CD4-positive, alpha-beta T cell (primary cell): ENCODE measurements at regions not wholly inside any gene's neighbourhood (a gene's known extent, or its start where the extent isn't known, plus 50 kb on each side); places are given as distances from the start of the nearest gene placed in this dataset.

ENCODE experiments used
- ATAC-seq: fragments of 200-7000 bp; cut with Tn5 transposase; one replicate; pipeline ENCODE4 v1.10.0; 2022; ENCODE audit warnings: mild to moderate bottlenecking; ENCODE audit not compliant: poor library complexity
- CTCF ChIA-PET: fragments of 350-600 bp; sonication (Branson Sonifier 250); formaldehyde crosslinking; loops from one replicate; lab custom pipeline; 2021; ENCODE audit warnings: antibody characterized with exemption, inconsistent platforms; lab: Charles Lee
- POLR2A ChIA-PET: fragments of 350-600 bp; sonication (Branson Sonifier 250); formaldehyde crosslinking; loops from one replicate; lab custom pipeline; 2021; ENCODE audit warnings: antibody characterized with exemption, inconsistent platforms; lab: Charles Lee
- DNase-seq, 14 experiments: peaks; one replicate each; pipeline ENCODE4 v3.0.0-alpha.2; 2013 to 2020; ENCODE audit warnings: mixed read lengths in 2 of 14
- H3K27ac ChIP-seq, 2 donors: one replicate each; pipeline versions ENCODE4 v1.5.1 to v1.7.0; 2013; ENCODE audit warnings: low read length in 2 of 2, low read depth in 1 of 2, mild to moderate bottlenecking in 1 of 2
- H3K27me3 ChIP-seq, 2 experiments: 1 replicate in 1 of 2; 2 replicates in 1 of 2; pipeline versions ENCODE4 v1.6.1 to v1.7.0; 2013; ENCODE audit warnings: low read length in 2 of 2, control low read depth in 1 of 2, mild to moderate bottlenecking in 1 of 2, moderate library complexity in 1 of 2; ENCODE audit not compliant: insufficient read depth in 2 of 2, control insufficient read depth in 1 of 2
- H3K36me3 ChIP-seq: one replicate; pipeline ENCODE4 v1.6.1; 2013; ENCODE audit warnings: low read length, control low read depth; ENCODE audit not compliant: insufficient read depth
- H3K4me1 ChIP-seq: one replicate; pipeline ENCODE4 v1.6.1; 2013; ENCODE audit warnings: low read length, control low read depth; ENCODE audit not compliant: insufficient read depth
- H3K4me3 ChIP-seq: one replicate; pipeline ENCODE4 v1.5.1; 2013; ENCODE audit warnings: mild to moderate bottlenecking, low read length, moderate library complexity
- H3K9me3 ChIP-seq, 2 experiments: 1 replicate in 1 of 2; 2 replicates in 1 of 2; pipeline versions ENCODE4 v1.6.1 to v1.7.0; 2013; ENCODE audit warnings: low read length in 2 of 2, mild to moderate bottlenecking in 2 of 2, control low read depth in 1 of 2, moderate library complexity in 1 of 2; ENCODE audit not compliant: control insufficient read depth in 1 of 2, insufficient read depth in 1 of 2
- H3K27ac Mint-ChIP-seq: one replicate; pipeline ENCODE4 v1.8.0; 2020; ENCODE audit warnings: mixed read lengths
- H3K27me3 Mint-ChIP-seq: one replicate; pipeline ENCODE4 v1.8.0; 2021; ENCODE audit warnings: mixed read lengths
- H3K36me3 Mint-ChIP-seq: one replicate; pipeline ENCODE4 v1.8.0; 2021; ENCODE audit warnings: low read depth, mixed read lengths
- H3K4me1 Mint-ChIP-seq: one replicate; pipeline ENCODE4 v1.8.0; 2021; ENCODE audit warnings: low read depth, mixed read lengths
- H3K4me3 Mint-ChIP-seq: one replicate; pipeline ENCODE4 v1.8.0; 2020; ENCODE audit warnings: mild to moderate bottlenecking, mixed read lengths
- H3K9me3 Mint-ChIP-seq: one replicate; pipeline ENCODE4 v1.8.0; 2020; ENCODE audit warnings: mixed read lengths
- intact Hi-C, 2 experiments: fragments of 100-400 bp; cut with DNase I in 1 of 2; cut with micrococcal nuclease in 1 of 2; formaldehyde crosslinking; loops; one replicate each; pipeline versions ENCODE4 v1.15.1 to v1.9.0; 2023 to 2025; cut with DNase I, micrococcal nuclease
- TF ChIP-seq, protein P1 (sequence below): fragments of 200-600 bp; IDR thresholded peaks from one replicate; pipeline ENCODE4 v1.8.0; 2022; ENCODE audit warnings: antibody characterized with exemption, mild to moderate bottlenecking

GRCh38 chr3:159139326-159139725, 337.5 kb downstream of the MFSD1 start:
- H3K36me3 ChIP-seq: no peaks in the 10 kb centered on the region
- no peaks in the 10 kb centered on the region for H3K4me1 ChIP-seq
- ATAC-seq (no peak), DNase-seq (no peak)
- H3K9me3 Mint-ChIP-seq: no peaks in the 10 kb centered on the region
- ChIA-PET CTCF (no interaction called here), POLR2A (no interaction called here)
- H3K4me3 ChIP-seq: no peak overlapping the region
- no peaks in the 10 kb centered on the region for H3K27me3 ChIP-seq
- TF ChIP-seq, protein P1, sequence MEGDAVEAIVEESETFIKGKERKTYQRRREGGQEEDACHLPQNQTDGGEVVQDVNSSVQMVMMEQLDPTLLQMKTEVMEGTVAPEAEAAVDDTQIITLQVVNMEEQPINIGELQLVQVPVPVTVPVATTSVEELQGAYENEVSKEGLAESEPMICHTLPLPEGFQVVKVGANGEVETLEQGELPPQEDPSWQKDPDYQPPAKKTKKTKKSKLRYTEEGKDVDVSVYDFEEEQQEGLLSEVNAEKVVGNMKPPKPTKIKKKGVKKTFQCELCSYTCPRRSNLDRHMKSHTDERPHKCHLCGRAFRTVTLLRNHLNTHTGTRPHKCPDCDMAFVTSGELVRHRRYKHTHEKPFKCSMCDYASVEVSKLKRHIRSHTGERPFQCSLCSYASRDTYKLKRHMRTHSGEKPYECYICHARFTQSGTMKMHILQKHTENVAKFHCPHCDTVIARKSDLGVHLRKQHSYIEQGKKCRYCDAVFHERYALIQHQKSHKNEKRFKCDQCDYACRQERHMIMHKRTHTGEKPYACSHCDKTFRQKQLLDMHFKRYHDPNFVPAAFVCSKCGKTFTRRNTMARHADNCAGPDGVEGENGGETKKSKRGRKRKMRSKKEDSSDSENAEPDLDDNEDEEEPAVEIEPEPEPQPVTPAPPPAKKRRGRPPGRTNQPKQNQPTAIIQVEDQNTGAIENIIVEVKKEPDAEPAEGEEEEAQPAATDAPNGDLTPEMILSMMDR: no peak
- intact Hi-C loops: no loop called here
- H3K27me3 Mint-ChIP-seq: peaks cover 6% of the 10 kb centered on the region
- no peaks in the 10 kb centered on the region for H3K36me3 Mint-ChIP-seq
- H3K4me1 Mint-ChIP-seq: no peaks in the 10 kb centered on the region
- no peak overlapping the region for H3K4me3 Mint-ChIP-seq
- H3K27ac Mint-ChIP-seq: no peak overlapping the region
- no peaks in the 10 kb centered on the region for H3K9me3 ChIP-seq
- H3K27ac ChIP-seq: no peak overlapping the region

GRCh38 chr3:159144472-159144871, 342.6 kb downstream of the MFSD1 start:
- Mint-ChIP-seq H3K36me3 (no peaks in the 10 kb centered on the region), H3K27me3 (peaks cover 6% of the 10 kb centered on the region), H3K4me1 (no peaks in the 10 kb centered on the region), H3K27ac (no peak overlapping the region), H3K4me3 (no peak overlapping the region), H3K9me3 (no peaks in the 10 kb centered on the region)
- DNase-seq: no peak
- ChIA-PET CTCF (no interaction called here), POLR2A (no interaction called here)
- Histone ChIP-seq H3K4me1 (no peaks in the 10 kb centered on the region), H3K36me3 (no peaks in the 10 kb centered on the region), H3K27me3 (no peaks in the 10 kb centered on the region), H3K27ac (no peak overlapping the region), H3K9me3 (no peaks in the 10 kb centered on the region), H3K4me3 (no peak overlapping the region)
- TF ChIP-seq, protein P1: no peak
- ATAC-seq: no peak
- intact Hi-C loops: no loop called here

DNA sequence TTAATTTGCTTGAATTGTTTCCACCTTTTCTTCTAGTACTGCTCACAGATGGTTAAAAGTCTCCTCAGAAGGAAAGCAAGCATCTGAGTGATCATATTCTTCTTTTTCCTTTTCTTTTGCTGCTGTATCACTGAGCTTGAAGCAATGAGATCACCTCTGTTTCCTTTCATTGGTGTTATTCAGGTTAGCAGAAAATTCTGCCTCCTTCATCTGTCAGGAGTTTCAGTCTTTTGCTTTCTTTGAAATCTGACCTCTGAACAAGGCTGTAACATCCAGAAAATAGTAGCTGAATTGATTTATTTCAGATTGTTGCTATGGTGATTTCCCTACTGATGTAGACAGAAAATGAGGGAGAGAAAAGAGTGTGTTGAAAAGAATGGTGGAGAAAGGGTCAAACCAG, 343.0 kb downstream of the MFSD1 start:
- no peak overlapping the region for H3K27ac Mint-ChIP-seq
- no peaks in the 10 kb centered on the region for H3K9me3 Mint-ChIP-seq
- no peak overlapping the region for H3K4me3 Mint-ChIP-seq

More for the DNA sequence above, 343.0 kb downstream of the MFSD1 start:
- no peaks in the 10 kb centered on the region for H3K36me3 Mint-ChIP-seq
- intact Hi-C loops: no loop called here
- DNase-seq (no peak), ATAC-seq (no peak)
- H3K27me3 ChIP-seq: no peaks in the 10 kb centered on the region
- no peaks in the 10 kb centered on the region for H3K9me3 ChIP-seq
- ChIA-PET CTCF (no interaction called here), POLR2A (no interaction called here)
- no peaks in the 10 kb centered on the region for H3K36me3 ChIP-seq
- no peak overlapping the region for H3K27ac ChIP-seq
- H3K4me3 ChIP-seq: no peak overlapping the region
- H3K4me1 Mint-ChIP-seq: no peaks in the 10 kb centered on the region
- H3K27me3 Mint-ChIP-seq: peaks cover 6% of the 10 kb centered on the region
- TF ChIP-seq, protein P1: no peak
- no peaks in the 10 kb centered on the region for H3K4me1 ChIP-seq
